ENCODE measurements at regions not wholly inside any gene's neighbourhood (a gene's known extent, or its start where the extent isn't known, plus 50 kb on each side); places are given as distances from the start of the nearest gene placed in this dataset.
"Not testable (repeated sequence)": the region's sequence is repeated elsewhere in the genome, so short reads cannot be mapped to it uniquely, and the experiment has no call there.

DNA sequence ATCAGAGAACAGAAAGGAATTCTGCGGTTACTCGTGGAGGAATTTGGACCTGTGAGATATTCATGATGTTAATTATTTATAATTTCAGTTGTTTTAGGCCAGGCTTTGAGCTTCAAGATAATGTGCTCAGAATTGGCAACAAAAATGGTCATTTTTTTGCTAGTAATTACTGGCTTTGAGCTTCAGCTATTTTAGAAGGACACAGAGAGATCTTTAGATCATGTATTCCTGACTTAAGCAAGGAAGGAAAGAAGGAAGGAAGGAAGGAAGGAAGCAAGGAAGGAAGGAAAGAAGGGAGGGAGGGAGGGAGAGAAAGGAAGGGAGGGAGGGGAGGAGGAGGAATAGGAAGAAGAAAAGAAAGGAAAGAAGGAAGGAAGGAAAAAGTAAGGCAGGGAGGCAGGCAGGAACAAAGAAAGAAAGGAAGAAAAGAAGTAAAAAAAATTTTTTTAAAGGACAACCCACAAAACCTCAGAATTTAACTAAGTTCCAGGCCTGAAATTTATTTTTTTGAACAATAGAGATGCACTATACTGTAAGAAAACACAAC, 277.9 kb upstream of the KLF3 start:
- no peak for DNase-seq
- Histone ChIP-seq H3K9me3 (peaks cover 0 to 7% (median 0%) of the 10 kb centered on the region in 4 donors), H3K4me1 (peaks cover 0 to 30% (median 0%) of the 10 kb centered on the region in 4 donors), H3K27me3 (no peaks in the 10 kb centered on the region), H3K27ac (peak overlapping the region in 3 of 4 donors; percentile 30 to 85 (median 73)), H3K4me3 (no peak overlapping the region), H3K36me3 (no peaks in the 10 kb centered on the region)
- TF ChIP-seq, protein P1, sequence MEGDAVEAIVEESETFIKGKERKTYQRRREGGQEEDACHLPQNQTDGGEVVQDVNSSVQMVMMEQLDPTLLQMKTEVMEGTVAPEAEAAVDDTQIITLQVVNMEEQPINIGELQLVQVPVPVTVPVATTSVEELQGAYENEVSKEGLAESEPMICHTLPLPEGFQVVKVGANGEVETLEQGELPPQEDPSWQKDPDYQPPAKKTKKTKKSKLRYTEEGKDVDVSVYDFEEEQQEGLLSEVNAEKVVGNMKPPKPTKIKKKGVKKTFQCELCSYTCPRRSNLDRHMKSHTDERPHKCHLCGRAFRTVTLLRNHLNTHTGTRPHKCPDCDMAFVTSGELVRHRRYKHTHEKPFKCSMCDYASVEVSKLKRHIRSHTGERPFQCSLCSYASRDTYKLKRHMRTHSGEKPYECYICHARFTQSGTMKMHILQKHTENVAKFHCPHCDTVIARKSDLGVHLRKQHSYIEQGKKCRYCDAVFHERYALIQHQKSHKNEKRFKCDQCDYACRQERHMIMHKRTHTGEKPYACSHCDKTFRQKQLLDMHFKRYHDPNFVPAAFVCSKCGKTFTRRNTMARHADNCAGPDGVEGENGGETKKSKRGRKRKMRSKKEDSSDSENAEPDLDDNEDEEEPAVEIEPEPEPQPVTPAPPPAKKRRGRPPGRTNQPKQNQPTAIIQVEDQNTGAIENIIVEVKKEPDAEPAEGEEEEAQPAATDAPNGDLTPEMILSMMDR (IDR thresholded peaks at IDR 0.05), result no peak
- no peak for TF ChIP-seq POLR2A (IDR thresholded peaks at IDR 0.05)

DNA sequence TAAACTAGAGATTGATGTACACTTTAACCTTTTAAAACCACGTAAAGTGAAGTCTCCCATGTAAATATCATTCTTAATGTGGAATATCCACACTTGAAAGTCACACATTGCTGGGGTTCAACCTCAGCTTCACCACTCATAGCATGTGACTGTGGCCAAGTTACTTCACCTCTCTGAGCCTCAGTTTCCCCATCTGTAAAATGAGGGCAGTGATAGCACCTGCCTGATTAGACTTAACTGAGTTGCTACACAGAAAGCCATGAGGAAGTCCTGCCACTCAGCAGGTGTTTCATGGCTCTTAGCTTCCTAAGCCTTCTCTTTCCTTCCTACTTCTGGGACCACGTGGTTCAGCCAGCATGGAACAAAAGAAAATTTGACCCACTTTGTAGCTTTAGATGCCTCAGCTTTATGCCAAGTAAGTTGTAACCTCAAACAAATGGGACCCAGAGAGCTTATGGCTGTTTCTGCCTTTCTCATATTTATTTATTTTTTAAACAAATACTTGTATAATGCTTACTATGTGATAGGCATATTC, 277.3 kb upstream of the KLF3 start:
- Histone ChIP-seq H3K27ac (peak overlapping the region in 3 of 4 donors; percentile 30 to 85 (median 73)), H3K9me3 (peaks cover 0 to 7% (median 0%) of the 10 kb centered on the region in 4 donors), H3K27me3 (no peaks in the 10 kb centered on the region), H3K4me1 (peaks cover 0 to 30% (median 0%) of the 10 kb centered on the region in 4 donors), H3K36me3 (no peaks in the 10 kb centered on the region), H3K4me3 (no peak overlapping the region)
- no peak for TF ChIP-seq POLR2A (IDR thresholded peaks at IDR 0.05)
- TF ChIP-seq, protein P1 (IDR thresholded peaks at IDR 0.05), result no peak
- DNase-seq, result no peak

DNA sequence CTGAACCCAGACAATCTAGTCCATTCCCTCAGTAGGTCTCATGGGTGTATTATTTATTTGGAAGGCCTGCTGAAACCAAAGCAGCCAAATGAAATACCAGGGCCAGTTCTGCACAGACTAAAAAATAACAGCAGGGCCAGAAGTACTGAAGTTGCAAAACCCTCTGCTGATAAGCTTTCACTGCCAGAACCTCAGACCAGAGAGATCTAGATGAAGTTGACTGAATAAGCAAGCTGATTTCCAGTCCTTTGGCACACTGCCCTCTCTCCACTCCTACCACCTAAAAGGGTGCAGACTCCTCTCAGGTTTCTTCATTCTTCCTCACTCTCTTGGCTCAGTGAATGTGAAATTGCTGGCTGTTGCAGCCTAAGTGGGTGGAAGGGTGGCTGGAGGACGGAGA, 276.7 kb upstream of the KLF3 start:
- H3K27me3 ChIP-seq, result no peaks in the 10 kb centered on the region
- DNase-seq, result peak in 1 of 3 donors; percentile 60
- peaks cover 0 to 30% (median 0%) of the 10 kb centered on the region in 4 donors for H3K4me1 ChIP-seq
- H3K36me3 ChIP-seq, result no peaks in the 10 kb centered on the region
- TF ChIP-seq POLR2A (IDR thresholded peaks at IDR 0.05), result no peak
- TF ChIP-seq, protein P1 (IDR thresholded peaks at IDR 0.05), result no peak
- peaks cover 0 to 10% (median 2%) of the 10 kb centered on the region in 4 donors for H3K9me3 ChIP-seq
- peak overlapping the region in 1 of 4 donors; percentile 54 for H3K27ac ChIP-seq
- H3K4me3 ChIP-seq, result no peak overlapping the region

DNA sequence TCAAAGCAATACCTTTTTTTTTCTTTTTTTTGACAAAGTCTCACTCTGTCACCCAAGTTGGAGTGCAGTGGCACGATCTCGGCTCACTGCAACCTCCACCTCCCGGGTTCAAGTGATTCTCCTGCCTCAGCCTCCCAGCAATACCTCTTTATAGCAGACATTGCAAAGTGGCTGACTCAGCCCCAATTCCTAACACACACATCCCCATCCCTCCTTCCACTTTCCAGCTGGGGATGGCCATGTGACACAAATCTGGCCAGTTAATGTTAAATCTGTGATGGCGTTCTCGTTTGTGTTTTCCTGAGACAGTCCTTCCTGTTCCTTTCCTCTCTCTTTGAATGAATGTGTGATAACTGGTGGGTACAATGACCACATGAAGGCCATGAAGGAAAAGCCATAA, 276.2 kb upstream of the KLF3 start:
- H3K4me1 ChIP-seq, result peaks cover 0 to 30% (median 0%) of the 10 kb centered on the region in 4 donors

DNA sequence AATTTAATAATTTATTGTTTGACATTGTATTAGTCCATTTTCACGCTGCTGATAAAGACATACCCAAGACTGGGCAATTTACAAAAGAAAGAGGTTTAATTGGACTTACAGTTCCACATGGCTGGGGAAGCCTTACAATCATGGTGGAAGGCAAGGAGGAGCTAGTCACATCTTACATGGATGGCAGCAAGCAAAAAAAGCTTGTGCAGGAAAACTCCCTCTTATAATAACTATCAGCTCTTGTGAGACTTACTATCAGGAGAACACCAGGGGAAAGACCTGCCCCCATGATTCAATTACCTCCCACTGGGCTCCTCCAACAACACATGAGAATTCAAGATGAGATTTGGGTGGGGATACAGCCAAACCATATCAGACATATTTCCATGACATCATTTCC, 275.1 kb upstream of the KLF3 start:
- peaks cover 0 to 17% (median 4%) of the 10 kb centered on the region in 4 donors for H3K9me3 ChIP-seq
- not testable (repeated sequence) for H3K27ac ChIP-seq, H3K27me3 ChIP-seq, DNase-seq, H3K4me3 ChIP-seq, H3K36me3 ChIP-seq
- peaks cover 0 to 29% (median 0%) of the 10 kb centered on the region in 4 donors for H3K4me1 ChIP-seq

More for the DNA sequence above, 276.2 kb upstream of the KLF3 start:
- DNase-seq, result no peak
- Histone ChIP-seq H3K9me3 (peaks cover 0 to 15% (median 4%) of the 10 kb centered on the region in 4 donors), H3K27me3 (no peaks in the 10 kb centered on the region), H3K27ac (no peak overlapping the region), H3K36me3 (no peaks in the 10 kb centered on the region), H3K4me3 (no peak overlapping the region)
- TF ChIP-seq, protein P1 (IDR thresholded peaks at IDR 0.05), result no peak
- no peak for TF ChIP-seq POLR2A (IDR thresholded peaks at IDR 0.05)

DNA sequence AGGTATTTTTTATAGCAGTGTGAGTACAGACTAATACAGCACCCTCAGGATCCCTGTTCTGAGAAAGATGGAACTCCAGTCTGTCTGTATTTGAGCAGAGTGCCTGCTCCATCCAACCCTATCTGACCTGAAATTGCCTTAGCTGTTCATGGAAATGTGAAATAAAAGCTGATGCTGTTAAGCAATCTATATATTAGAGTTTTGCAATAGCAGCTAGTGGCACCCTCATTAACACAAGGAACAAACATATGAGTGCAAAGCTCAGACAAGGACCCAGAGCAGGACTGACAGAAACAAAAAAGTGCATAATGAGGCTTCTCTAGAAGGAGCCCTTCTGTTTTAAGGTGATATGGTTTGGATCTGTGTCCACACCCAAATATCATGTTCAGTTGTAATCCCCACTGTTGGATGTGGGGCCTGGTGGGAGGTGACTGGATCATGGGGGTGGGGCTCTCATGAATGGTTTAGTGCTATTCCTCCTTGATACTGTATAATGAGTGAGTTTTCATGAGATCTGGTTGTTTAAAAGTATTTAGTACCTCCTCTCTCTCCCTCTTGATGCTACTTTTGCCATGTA, 272.9 kb upstream of the KLF3 start:
- H3K36me3 ChIP-seq, result no peaks in the 10 kb centered on the region
- no peak overlapping the region for H3K27ac ChIP-seq
- TF ChIP-seq, protein P1 (IDR thresholded peaks at IDR 0.05), result no peak
- no peak for TF ChIP-seq POLR2A (IDR thresholded peaks at IDR 0.05)
- no peaks in the 10 kb centered on the region for H3K27me3 ChIP-seq
- peaks cover 0 to 17% (median 0%) of the 10 kb centered on the region in 4 donors for H3K4me1 ChIP-seq
- H3K9me3 ChIP-seq, result peaks cover 0 to 17% (median 4%) of the 10 kb centered on the region in 4 donors
- no peak for DNase-seq
- H3K4me3 ChIP-seq, result no peak overlapping the region

Measured in Peyer's patch (tissue), 4 donors.